ENCODE measurements at regions not wholly inside any gene's neighbourhood (a gene's known extent, or its start where the extent isn't known, plus 50 kb on each side); places are given as distances from the start of the nearest gene placed in this dataset.
A peak's percentile ranks its signal among the peaks of the same experiment; 100 is the strongest.

DNA sequence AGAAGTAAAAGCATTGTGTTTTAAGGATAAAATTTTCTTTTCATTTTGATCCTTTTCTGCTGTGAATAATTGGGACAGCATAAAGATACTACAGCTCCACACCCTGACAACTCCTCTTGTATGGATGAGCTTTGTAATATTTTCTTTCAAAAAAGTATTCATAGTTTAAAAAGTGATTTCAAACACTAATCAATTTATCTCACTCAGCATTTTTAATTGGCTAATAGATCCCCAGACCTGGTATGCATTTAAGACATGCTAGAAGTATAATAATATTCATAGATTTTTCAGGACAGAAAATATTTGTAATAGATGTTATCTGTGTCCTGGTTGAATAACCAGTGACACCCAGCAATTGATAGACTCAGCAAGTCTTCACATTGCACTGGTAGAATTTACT, 510.7 kb downstream of the RIT2 start:
- TF ChIP-seq, protein P1, sequence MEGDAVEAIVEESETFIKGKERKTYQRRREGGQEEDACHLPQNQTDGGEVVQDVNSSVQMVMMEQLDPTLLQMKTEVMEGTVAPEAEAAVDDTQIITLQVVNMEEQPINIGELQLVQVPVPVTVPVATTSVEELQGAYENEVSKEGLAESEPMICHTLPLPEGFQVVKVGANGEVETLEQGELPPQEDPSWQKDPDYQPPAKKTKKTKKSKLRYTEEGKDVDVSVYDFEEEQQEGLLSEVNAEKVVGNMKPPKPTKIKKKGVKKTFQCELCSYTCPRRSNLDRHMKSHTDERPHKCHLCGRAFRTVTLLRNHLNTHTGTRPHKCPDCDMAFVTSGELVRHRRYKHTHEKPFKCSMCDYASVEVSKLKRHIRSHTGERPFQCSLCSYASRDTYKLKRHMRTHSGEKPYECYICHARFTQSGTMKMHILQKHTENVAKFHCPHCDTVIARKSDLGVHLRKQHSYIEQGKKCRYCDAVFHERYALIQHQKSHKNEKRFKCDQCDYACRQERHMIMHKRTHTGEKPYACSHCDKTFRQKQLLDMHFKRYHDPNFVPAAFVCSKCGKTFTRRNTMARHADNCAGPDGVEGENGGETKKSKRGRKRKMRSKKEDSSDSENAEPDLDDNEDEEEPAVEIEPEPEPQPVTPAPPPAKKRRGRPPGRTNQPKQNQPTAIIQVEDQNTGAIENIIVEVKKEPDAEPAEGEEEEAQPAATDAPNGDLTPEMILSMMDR (IDR thresholded peaks at IDR 0.05; ENCODE audit: low read depth, low read length, missing control alignments), result no peak
- Histone ChIP-seq H3K27ac (no peak overlapping the region), H3K36me3 (replicated peaks) (no peaks in the 10 kb centered on the region), H3K4me3 (ENCODE audit: low read depth, low read length) (no peak overlapping the region), H3K27me3 (replicated peaks) (no peaks in the 10 kb centered on the region)
- in situ Hi-C loops (cut with HindIII; ENCODE audit: low pct_ligation_motif_present, low sequenced_read_pairs), result no loop called here
- DNase-seq, result no peak

- H3K27me3 ChIP-seq (replicated peaks), result no peaks in the 10 kb centered on the region
- no peak overlapping the region for H3K4me3 ChIP-seq (ENCODE audit: low read depth, low read length)
- H3K27ac ChIP-seq, result no peak overlapping the region
- TF ChIP-seq, protein P1 (IDR thresholded peaks at IDR 0.05; ENCODE audit: low read depth, low read length, missing control alignments), result no peak
- no peak for DNase-seq
- in situ Hi-C loops (cut with HindIII; ENCODE audit: low pct_ligation_motif_present, low sequenced_read_pairs), result no loop called here
- no peaks in the 10 kb centered on the region for H3K36me3 ChIP-seq (replicated peaks)
Measured at GRCh38 chr18:42606886-42607495, 508.5 kb downstream of the RIT2 start.

- in situ Hi-C loops (cut with HindIII; ENCODE audit: low pct_ligation_motif_present, low sequenced_read_pairs), result no loop called here
- TF ChIP-seq, protein P1 (IDR thresholded peaks at IDR 0.05; ENCODE audit: low read depth, low read length, missing control alignments), result peak; percentile 11
- Histone ChIP-seq H3K27me3 (replicated peaks) (no peaks in the 10 kb centered on the region), H3K27ac (no peak overlapping the region), H3K36me3 (replicated peaks) (no peaks in the 10 kb centered on the region), H3K4me3 (ENCODE audit: low read depth, low read length) (no peak overlapping the region)
- no peak for DNase-seq
Measured at GRCh38 chr18:42611134-42611533, 504.4 kb downstream of the RIT2 start.

- H3K27ac ChIP-seq, result peak overlapping the region; percentile 73
- TF ChIP-seq, protein P1 (IDR thresholded peaks at IDR 0.05; ENCODE audit: low read depth, low read length, missing control alignments), result no peak
- peak; percentile 82 for DNase-seq
- in situ Hi-C loops (cut with HindIII; ENCODE audit: low pct_ligation_motif_present, low sequenced_read_pairs), result no loop called here
- no peaks in the 10 kb centered on the region for H3K36me3 ChIP-seq (replicated peaks)
- H3K4me3 ChIP-seq (ENCODE audit: low read depth, low read length), result no peak overlapping the region
- no peaks in the 10 kb centered on the region for H3K27me3 ChIP-seq (replicated peaks)
Measured at GRCh38 chr18:42614619-42615293, 500.7 kb downstream of the RIT2 start.

GRCh38 chr18:42617221-42617620, 498.3 kb downstream of the RIT2 start:
- TF ChIP-seq, protein P1 (IDR thresholded peaks at IDR 0.05; ENCODE audit: low read depth, low read length, missing control alignments), result no peak
- Histone ChIP-seq H3K4me3 (ENCODE audit: low read depth, low read length) (no peak overlapping the region), H3K27me3 (replicated peaks) (no peaks in the 10 kb centered on the region), H3K27ac (no peak overlapping the region), H3K36me3 (replicated peaks) (no peaks in the 10 kb centered on the region)
- DNase-seq, result no peak
- in situ Hi-C loops (cut with HindIII; ENCODE audit: low pct_ligation_motif_present, low sequenced_read_pairs), result no loop called here

Data from brain microvascular endothelial cell (primary cell).